Adrenal gland (tissue), 9 donors: ENCODE measurements at regions not wholly inside any gene's neighbourhood (a gene's known extent, or its start where the extent isn't known, plus 50 kb on each side); places are given as distances from the start of the nearest gene placed in this dataset.

Experiments used
- DNase-seq, 7 donors: peaks; one replicate each; pipeline ENCODE4 v3.0.0-alpha.2; 2019 to 2020
- H3K27ac ChIP-seq, 5 donors: fragments of 200-600 bp; sonication (generic) in 4 of 5; 1 replicate in 3 of 5; 2 replicates in 2 of 5; pipeline versions ENCODE4 v1.5.1 to v1.8.0; 2016 to 2020; ENCODE audit warnings: mild to moderate bottlenecking in 1 of 5
- H3K27me3 ChIP-seq: fragments of 200-600 bp; 2 replicates; pipeline ENCODE4 v1.8.0; 2021
- H3K36me3 ChIP-seq, 2 donors: fragments of 200-600 bp; replicated peaks in 1 of 2; 1 replicate in 1 of 2; 2 replicates in 1 of 2; pipeline versions ENCODE4 v1.5.1 to v1.8.0; 2018 to 2022
- H3K4me1 ChIP-seq, 2 donors: fragments of 200-600 bp; replicated peaks in 1 of 2; 1 replicate in 1 of 2; 2 replicates in 1 of 2; pipeline versions ENCODE4 v1.5.1 to v1.8.0; 2018 to 2021
- H3K4me3 ChIP-seq, 4 donors: fragments of 200-600 bp; sonication (generic) in 3 of 4; one replicate each; pipeline ENCODE4 v1.5.1; 2016 to 2018
- H3K9me3 ChIP-seq, 3 donors: fragments of 200-600 bp; sonication (generic) in 1 of 3; replicated peaks in 1 of 3; 1 replicate in 2 of 3; 2 replicates in 1 of 3; pipeline versions ENCODE4 v1.5.1 to v1.8.0; 2016 to 2021
- POLR2A ChIP-seq, 2 donors: fragments of 450-650 bp; IDR thresholded peaks; one replicate each; pipeline ENCODE4 v1.6.1; 2017; ENCODE audit warnings: antibody characterized with exemption in 2 of 2, mild to moderate bottlenecking in 2 of 2, moderate library complexity in 1 of 2
- WGBS, 4 donors: extraction: QIAGEN DNeasy Blood & Tissue Kit in 2 of 4; methylation state at CpG; one replicate each; pipeline versions ENCODE4 v1.1.5 to v1.1.7; 2013 to 2017; 5-methylcytosine and 5-hydroxymethylcytosine counted together
- intact Hi-C, 2 donors: fragments of 100-400 bp; cut with DNase I; formaldehyde crosslinking; loops; one replicate each; pipeline versions ENCODE4 v1.14.1 to v1.15.0; 2022 to 2023
- TF ChIP-seq, protein P1 (sequence below), 6 experiments: fragments of 450-650 bp in 4 of 6; fragments of 200-600 bp in 2 of 6; sonication (generic) in 1 of 6; IDR thresholded peaks; 1 replicate in 5 of 6; 2 replicates in 1 of 6; pipeline versions ENCODE4 v1.5.1 to v1.8.0; 2016 to 2021; ENCODE audit warnings: antibody characterized with exemption in 6 of 6, mild to moderate bottlenecking in 2 of 6, moderate library complexity in 1 of 6
- donor health status: healthy with polysubstance abuse.
- donor health status: Bipolar disorder and iron deficiency.
- donor health status: DM: yes; HTN: yes; CAD: no.
- donor health status: DM: no; HTN: no; CAD: no.
- donor health status: DM: no; HTN: no; CAD: no.

DNA sequence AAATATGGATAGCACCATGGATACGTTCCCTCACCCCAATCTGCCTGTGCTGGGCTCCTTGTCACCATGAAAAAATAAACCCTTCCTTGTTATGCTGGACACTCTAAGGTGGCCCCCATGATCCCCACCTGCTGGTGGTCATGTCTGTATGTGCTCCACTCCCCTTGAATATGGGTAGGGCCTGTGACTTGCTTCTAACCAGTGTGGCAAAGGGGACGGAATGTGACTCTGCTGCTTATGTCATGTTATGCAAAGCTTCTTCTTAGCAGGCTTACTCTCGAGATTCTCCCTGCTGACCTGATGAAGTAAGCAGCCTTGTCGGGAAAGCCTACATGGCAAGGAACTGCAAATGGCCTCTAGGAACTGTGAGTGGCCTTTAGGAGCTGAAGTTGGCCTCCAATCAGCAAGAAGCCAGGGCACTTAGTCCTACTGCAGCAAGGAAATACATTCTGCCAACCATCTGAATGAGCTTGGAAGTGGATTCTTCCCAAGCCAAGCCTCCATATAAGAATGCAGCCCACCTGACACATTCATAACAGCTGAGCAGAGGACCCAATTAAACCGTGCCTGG is 159.9 kb downstream of the CCDC34 start:
- H3K9me3 ChIP-seq = no peaks in the 10 kb centered on the region
- DNase-seq = no peak
- peak overlapping the region in 3 of 5 donors; percentile 15 to 87 (median 78) for H3K27ac ChIP-seq
- intact Hi-C loops = no loop called here
- WGBS, 4 donors = 59 to 83% (median 72%) methylated on average over 4 to 5 of the region's 5 CpGs
- TF ChIP-seq, protein P1, sequence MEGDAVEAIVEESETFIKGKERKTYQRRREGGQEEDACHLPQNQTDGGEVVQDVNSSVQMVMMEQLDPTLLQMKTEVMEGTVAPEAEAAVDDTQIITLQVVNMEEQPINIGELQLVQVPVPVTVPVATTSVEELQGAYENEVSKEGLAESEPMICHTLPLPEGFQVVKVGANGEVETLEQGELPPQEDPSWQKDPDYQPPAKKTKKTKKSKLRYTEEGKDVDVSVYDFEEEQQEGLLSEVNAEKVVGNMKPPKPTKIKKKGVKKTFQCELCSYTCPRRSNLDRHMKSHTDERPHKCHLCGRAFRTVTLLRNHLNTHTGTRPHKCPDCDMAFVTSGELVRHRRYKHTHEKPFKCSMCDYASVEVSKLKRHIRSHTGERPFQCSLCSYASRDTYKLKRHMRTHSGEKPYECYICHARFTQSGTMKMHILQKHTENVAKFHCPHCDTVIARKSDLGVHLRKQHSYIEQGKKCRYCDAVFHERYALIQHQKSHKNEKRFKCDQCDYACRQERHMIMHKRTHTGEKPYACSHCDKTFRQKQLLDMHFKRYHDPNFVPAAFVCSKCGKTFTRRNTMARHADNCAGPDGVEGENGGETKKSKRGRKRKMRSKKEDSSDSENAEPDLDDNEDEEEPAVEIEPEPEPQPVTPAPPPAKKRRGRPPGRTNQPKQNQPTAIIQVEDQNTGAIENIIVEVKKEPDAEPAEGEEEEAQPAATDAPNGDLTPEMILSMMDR (IDR thresholded peaks at IDR 0.05) = no peak
- TF ChIP-seq POLR2A (IDR thresholded peaks at IDR 0.05) = no peak
- no peaks in the 10 kb centered on the region for H3K36me3 ChIP-seq
- H3K4me1 ChIP-seq = peaks cover 36 to 42% of the 10 kb centered on the region in 2 donors
- H3K4me3 ChIP-seq = no peak overlapping the region
- no peaks in the 10 kb centered on the region for H3K27me3 ChIP-seq

GRCh38 chr11:27201454-27202302 is 161.1 kb downstream of the BBOX1 start:
- Histone ChIP-seq H3K27me3 (no peaks in the 10 kb centered on the region), H3K4me3 (no peak overlapping the region), H3K36me3 (no peaks in the 10 kb centered on the region), H3K4me1 (peaks cover 41 to 53% of the 10 kb centered on the region in 2 donors), H3K9me3 (no peaks in the 10 kb centered on the region), H3K27ac (peak overlapping the region; percentile 23 to 88 (median 78))
- 22 to 32% (median 26%) methylated on average over 10 of the region's 10 CpGs for WGBS, 4 donors
- peak; percentile 80 to 98 (median 96) for DNase-seq
- no peak for TF ChIP-seq POLR2A (IDR thresholded peaks at IDR 0.05)
- TF ChIP-seq, protein P1 (IDR thresholded peaks at IDR 0.05) = no peak
- intact Hi-C loops = no loop called here

GRCh38 chr11:27200779-27201453 is 160.3 kb downstream of the BBOX1 start:
- no peaks in the 10 kb centered on the region for H3K36me3 ChIP-seq
- no peak for DNase-seq
- peak overlapping the region; percentile 23 to 88 (median 78) for H3K27ac ChIP-seq
- no peaks in the 10 kb centered on the region for H3K27me3 ChIP-seq
- 98 to 100% (median 99%) methylated on average over 1 of the region's 1 CpG for WGBS, 4 donors
- peaks cover 41 to 56% of the 10 kb centered on the region in 2 donors for H3K4me1 ChIP-seq
- no peaks in the 10 kb centered on the region for H3K9me3 ChIP-seq
- TF ChIP-seq POLR2A (IDR thresholded peaks at IDR 0.05) = no peak
- TF ChIP-seq, protein P1 (IDR thresholded peaks at IDR 0.05) = no peak
- no peak overlapping the region for H3K4me3 ChIP-seq
- intact Hi-C loops = no loop called here

DNA sequence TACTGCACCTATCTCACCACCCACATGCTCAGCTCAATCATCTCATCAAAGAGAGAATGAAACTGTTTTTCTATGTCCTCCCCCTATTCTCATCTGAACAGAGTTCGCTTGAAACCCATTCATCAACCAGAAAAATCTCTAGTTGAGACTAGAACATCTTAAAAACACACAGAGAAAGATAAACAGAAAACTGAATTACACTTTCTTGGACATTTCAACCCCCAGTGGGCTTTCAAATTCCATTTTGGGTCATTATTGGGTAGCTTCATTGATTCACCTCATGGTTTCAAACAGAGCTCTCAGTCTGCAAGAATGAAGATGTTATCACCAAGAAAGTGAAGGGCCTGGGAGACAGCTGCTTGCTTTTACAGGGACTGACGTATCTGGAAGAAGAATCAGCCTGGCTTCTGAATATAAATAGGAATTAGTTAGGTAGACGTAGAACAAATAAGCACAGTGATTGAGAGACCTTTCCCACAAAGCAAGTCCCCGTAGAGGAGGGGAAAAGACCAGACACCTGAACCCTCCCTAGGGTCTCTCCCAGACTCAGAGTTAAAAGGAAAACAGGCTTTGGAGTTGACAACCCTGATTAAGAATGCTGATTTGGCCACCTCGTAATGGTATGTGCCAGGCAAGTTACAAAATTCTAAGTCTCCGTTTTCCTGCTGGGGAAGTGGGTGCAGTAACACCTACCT is 155.7 kb downstream of the BBOX1 start:
- no peaks in the 10 kb centered on the region for H3K36me3 ChIP-seq
- no peak for DNase-seq
- TF ChIP-seq, protein P1 (IDR thresholded peaks at IDR 0.05) = no peak
- H3K9me3 ChIP-seq = no peaks in the 10 kb centered on the region
- peak overlapping the region in 3 of 5 donors; percentile 24 to 74 (median 53) for H3K27ac ChIP-seq
- WGBS, 4 donors = 63 to 75% (median 70%) methylated on average over 6 of the region's 6 CpGs
- H3K4me1 ChIP-seq = peaks cover 19 to 37% of the 10 kb centered on the region in 2 donors
- no peaks in the 10 kb centered on the region for H3K27me3 ChIP-seq
- no peak overlapping the region for H3K4me3 ChIP-seq
- intact Hi-C loops = no loop called here
